Loucy (cell line): ENCODE measurements at regions not wholly inside any gene's neighbourhood (a gene's known extent, or its start where the extent isn't known, plus 50 kb on each side); places are given as distances from the start of the nearest gene placed in this dataset.

Source experiments
- H2AFZ ChIP-seq: fragments of 200-600 bp; sonication (generic); 2 replicates; pipeline ENCODE4 v1.6.0; 2016; ENCODE audit warnings: antibody characterized with exemption, mild to moderate bottlenecking, low read length, moderate library complexity
- H3F3A ChIP-seq: fragments of 200-600 bp; 2 replicates; pipeline ENCODE4 v1.6.0; 2016; ENCODE audit warnings: antibody characterized with exemption, low read depth, mild to moderate bottlenecking
- H3K27me3 ChIP-seq: fragments of 200-600 bp; sonication (generic); 2 replicates; pipeline ENCODE4 v1.6.1; 2014; ENCODE audit warnings: low read length, mild to moderate bottlenecking; ENCODE audit not compliant: insufficient read depth, poor library complexity, severe bottlenecking
- H3K36me3 ChIP-seq: fragments of 200-600 bp; sonication (generic); 2 replicates; pipeline ENCODE4 v1.6.1; 2016; ENCODE audit warnings: low read length; ENCODE audit not compliant: insufficient read depth
- H3K4me1 ChIP-seq: fragments of 200-600 bp; sonication (generic); 2 replicates; pipeline ENCODE4 v1.5.1; 2014; ENCODE audit warnings: low read length, mild to moderate bottlenecking; ENCODE audit not compliant: insufficient read depth, poor library complexity, severe bottlenecking
- H3K4me2 ChIP-seq: fragments of 200-600 bp; sonication (generic); 2 replicates; pipeline ENCODE4 v1.6.0; 2014; ENCODE audit warnings: antibody characterized with exemption, low read length, low read depth, mild to moderate bottlenecking; ENCODE audit not compliant: poor library complexity, severe bottlenecking
- H3K4me3 ChIP-seq: fragments of 200-600 bp; sonication (generic); 2 replicates; pipeline ENCODE4 v1.5.1; 2014; ENCODE audit warnings: low read length, mild to moderate bottlenecking, mixed read lengths; ENCODE audit not compliant: poor library complexity, severe bottlenecking
- H3K79me2 ChIP-seq: fragments of 200-600 bp; sonication (generic); 2 replicates; pipeline ENCODE4 v1.6.1; 2014; ENCODE audit warnings: low read length; ENCODE audit not compliant: insufficient read depth
- H3K9ac ChIP-seq: fragments of 200-600 bp; sonication (generic); 2 replicates; pipeline ENCODE4 v1.6.0; 2014; ENCODE audit warnings: mild to moderate bottlenecking, low read depth, low read length, moderate library complexity; ENCODE audit not compliant: poor library complexity, severe bottlenecking
- H3K9me2 ChIP-seq: fragments of 200-600 bp; sonication (generic); replicated peaks from 2 replicates; pipeline ENCODE4 v1.6.1; 2016; ENCODE audit warnings: low read depth, low read length, mixed read lengths
- H3K9me3 ChIP-seq: fragments of 200-600 bp; sonication (generic); 2 replicates; pipeline ENCODE4 v1.6.1; 2014; ENCODE audit warnings: mild to moderate bottlenecking, antibody characterized with exemption, low read length, low read depth; ENCODE audit not compliant: insufficient read depth
- H4K20me1 ChIP-seq: fragments of 200-600 bp; sonication (generic); 2 replicates; pipeline ENCODE4 v1.6.0; 2014; ENCODE audit warnings: antibody characterized with exemption, low read length, mild to moderate bottlenecking; ENCODE audit not compliant: insufficient read depth, poor library complexity, severe bottlenecking
- EZH2phosphoT487 ChIP-seq: fragments of 200-600 bp; IDR thresholded peaks from 2 replicates; pipeline ENCODE4 v1.6.1; 2018; ENCODE audit warnings: antibody characterized with exemption, mild to moderate bottlenecking, moderate library complexity, borderline replicate concordance
- TF ChIP-seq, protein P1 (sequence below): fragments of 200-600 bp; sonication (generic); conservative IDR thresholded peaks from 2 replicates; pipeline ENCODE4 v1.5.1; 2014; ENCODE audit warnings: mild to moderate bottlenecking, antibody characterized with exemption, low read length

DNA sequence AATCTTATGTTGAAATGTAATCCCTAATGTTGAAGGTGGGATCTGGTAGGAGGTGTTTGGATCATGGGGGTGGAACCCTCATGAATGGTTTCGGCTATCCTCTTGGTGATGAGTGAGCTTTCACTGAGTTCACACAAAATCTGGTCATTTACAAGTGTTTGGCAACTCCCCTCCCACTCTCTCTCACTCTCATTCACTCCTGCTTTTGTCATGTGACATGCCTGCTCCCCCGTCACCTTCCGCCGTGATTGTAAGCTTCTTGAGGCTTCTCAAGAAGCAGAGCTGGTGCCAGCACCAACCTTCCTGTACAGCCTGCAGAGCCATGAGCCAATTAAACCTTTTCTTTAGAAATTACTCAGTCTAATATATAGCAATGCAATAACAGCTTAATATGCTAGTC lies 245.4 kb downstream of the BMP4 start:
- no peak overlapping the region for H3K4me2 ChIP-seq
- H3K79me2 ChIP-seq, result no peaks in the 10 kb centered on the region
- no peaks in the 10 kb centered on the region for H3K9me2 ChIP-seq
- no peak for TF ChIP-seq EZH2phosphoT487
- TF ChIP-seq, protein P1, sequence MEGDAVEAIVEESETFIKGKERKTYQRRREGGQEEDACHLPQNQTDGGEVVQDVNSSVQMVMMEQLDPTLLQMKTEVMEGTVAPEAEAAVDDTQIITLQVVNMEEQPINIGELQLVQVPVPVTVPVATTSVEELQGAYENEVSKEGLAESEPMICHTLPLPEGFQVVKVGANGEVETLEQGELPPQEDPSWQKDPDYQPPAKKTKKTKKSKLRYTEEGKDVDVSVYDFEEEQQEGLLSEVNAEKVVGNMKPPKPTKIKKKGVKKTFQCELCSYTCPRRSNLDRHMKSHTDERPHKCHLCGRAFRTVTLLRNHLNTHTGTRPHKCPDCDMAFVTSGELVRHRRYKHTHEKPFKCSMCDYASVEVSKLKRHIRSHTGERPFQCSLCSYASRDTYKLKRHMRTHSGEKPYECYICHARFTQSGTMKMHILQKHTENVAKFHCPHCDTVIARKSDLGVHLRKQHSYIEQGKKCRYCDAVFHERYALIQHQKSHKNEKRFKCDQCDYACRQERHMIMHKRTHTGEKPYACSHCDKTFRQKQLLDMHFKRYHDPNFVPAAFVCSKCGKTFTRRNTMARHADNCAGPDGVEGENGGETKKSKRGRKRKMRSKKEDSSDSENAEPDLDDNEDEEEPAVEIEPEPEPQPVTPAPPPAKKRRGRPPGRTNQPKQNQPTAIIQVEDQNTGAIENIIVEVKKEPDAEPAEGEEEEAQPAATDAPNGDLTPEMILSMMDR, result no peak
- H3K36me3 ChIP-seq, result no peaks in the 10 kb centered on the region
- no peak overlapping the region for H2AFZ ChIP-seq
- H3F3A ChIP-seq, result no peaks in the 10 kb centered on the region
- H3K4me1 ChIP-seq, result no peaks in the 10 kb centered on the region
- no peaks in the 10 kb centered on the region for H4K20me1 ChIP-seq
- no peaks in the 10 kb centered on the region for H3K9me3 ChIP-seq
- H3K4me3 ChIP-seq, result no peak overlapping the region
- no peaks in the 10 kb centered on the region for H3K27me3 ChIP-seq
- H3K9ac ChIP-seq, result no peak overlapping the region

- Histone ChIP-seq H3K9me3 (no peaks in the 10 kb centered on the region), H3K9ac (no peak overlapping the region), H3K4me3 (no peak overlapping the region), H3K27me3 (no peaks in the 10 kb centered on the region), H3K79me2 (no peaks in the 10 kb centered on the region), H3K36me3 (no peaks in the 10 kb centered on the region), H3K4me2 (no peak overlapping the region), H3K4me1 (no peaks in the 10 kb centered on the region), H2AFZ (no peak overlapping the region), H4K20me1 (no peaks in the 10 kb centered on the region), H3K9me2 (no peaks in the 10 kb centered on the region), H3F3A (no peaks in the 10 kb centered on the region)
- no peak for TF ChIP-seq EZH2phosphoT487
- TF ChIP-seq, protein P1, result no peak
Observed at GRCh38 chr14:53710615-53711014, 246.0 kb downstream of the BMP4 start.

GRCh38 chr14:53709381-53709780 lies 247.2 kb downstream of the BMP4 start:
- no peak overlapping the region for H2AFZ ChIP-seq
- H3K4me3 ChIP-seq, result no peak overlapping the region

More at GRCh38 chr14:53709381-53709780, 247.2 kb downstream of the BMP4 start:
- Histone ChIP-seq H4K20me1 (no peaks in the 10 kb centered on the region), H3K4me2 (no peak overlapping the region), H3K4me1 (no peaks in the 10 kb centered on the region), H3K9me3 (no peaks in the 10 kb centered on the region), H3K9me2 (no peaks in the 10 kb centered on the region), H3K27me3 (no peaks in the 10 kb centered on the region), H3F3A (no peaks in the 10 kb centered on the region), H3K79me2 (no peaks in the 10 kb centered on the region), H3K36me3 (no peaks in the 10 kb centered on the region), H3K9ac (no peak overlapping the region)
- TF ChIP-seq, protein P1, result no peak
- TF ChIP-seq EZH2phosphoT487, result no peak
